Activated naive CD4-positive, alpha-beta T cell treated with anti-CD3 and anti-CD28 coated beads for 36 hours (primary cell): ENCODE measurements at regions not wholly inside any gene's neighbourhood (a gene's known extent, or its start where the extent isn't known, plus 50 kb on each side); places are given as distances from the start of the nearest gene placed in this dataset.

Source experiments
- CTCF ChIA-PET: fragments of 350-600 bp; sonication (Branson Sonifier 250); formaldehyde crosslinking; loops from one replicate; lab custom pipeline; 2021; ENCODE audit warnings: antibody characterized with exemption; lab: Charles Lee
- DNase-seq: peaks from one replicate; pipeline ENCODE4 v3.0.0-alpha.2; 2020
- H3K27ac Mint-ChIP-seq: one replicate; pipeline ENCODE4 v1.8.0; 2021; ENCODE audit warnings: mild to moderate bottlenecking, mixed read lengths
- H3K27me3 Mint-ChIP-seq: one replicate; pipeline ENCODE4 v1.8.0; 2021; ENCODE audit warnings: low read depth, mixed read lengths
- H3K36me3 Mint-ChIP-seq: one replicate; pipeline ENCODE4 v1.8.0; 2021; ENCODE audit warnings: low read depth, mixed read lengths
- H3K4me1 Mint-ChIP-seq: one replicate; pipeline ENCODE4 v1.8.0; 2021; ENCODE audit warnings: low read depth, mixed read lengths
- H3K4me3 Mint-ChIP-seq: one replicate; pipeline ENCODE4 v1.8.0; 2021; ENCODE audit warnings: mild to moderate bottlenecking, moderate library complexity, mixed read lengths
- H3K9me3 Mint-ChIP-seq: one replicate; pipeline ENCODE4 v1.8.0; 2021; ENCODE audit warnings: mixed read lengths
- intact Hi-C: fragments of 100-400 bp; cut with micrococcal nuclease; formaldehyde crosslinking; loops from one replicate; pipeline ENCODE4 v1.15.1; 2023

- DNase-seq: no peak
- no peaks in the 10 kb centered on the region for H3K4me1 Mint-ChIP-seq
- peaks cover 9% of the 10 kb centered on the region for H3K27me3 Mint-ChIP-seq
- CTCF ChIA-PET: interaction anchor here (1.3 kb wide), 1 partner anchor 9 kb away, joined by 3 read pairs; no protein-coding TSS in a partner anchor
- intact Hi-C loops: loop anchor here (10.0 kb wide), 1 partner anchor 310 kb away; no protein-coding TSS in a partner anchor
- no peaks in the 10 kb centered on the region for H3K36me3 Mint-ChIP-seq
- no peaks in the 10 kb centered on the region for H3K9me3 Mint-ChIP-seq
- no peak overlapping the region for H3K27ac Mint-ChIP-seq
- H3K4me3 Mint-ChIP-seq: no peak overlapping the region
Measured at GRCh38 chr12:43665091-43665490, 93.5 kb downstream of the PUS7L start.

GRCh38 chr12:43662736-43663135 is 95.9 kb downstream of the PUS7L start:
- Mint-ChIP-seq H3K9me3 (no peaks in the 10 kb centered on the region), H3K27me3 (peaks cover 3% of the 10 kb centered on the region), H3K4me1 (no peaks in the 10 kb centered on the region), H3K4me3 (no peak overlapping the region), H3K36me3 (no peaks in the 10 kb centered on the region), H3K27ac (no peak overlapping the region)
- CTCF ChIA-PET: no interaction called here
- no peak for DNase-seq
- intact Hi-C loops: loop anchor here (10.0 kb wide), 1 partner anchor 308 kb away; no protein-coding TSS in a partner anchor

DNA sequence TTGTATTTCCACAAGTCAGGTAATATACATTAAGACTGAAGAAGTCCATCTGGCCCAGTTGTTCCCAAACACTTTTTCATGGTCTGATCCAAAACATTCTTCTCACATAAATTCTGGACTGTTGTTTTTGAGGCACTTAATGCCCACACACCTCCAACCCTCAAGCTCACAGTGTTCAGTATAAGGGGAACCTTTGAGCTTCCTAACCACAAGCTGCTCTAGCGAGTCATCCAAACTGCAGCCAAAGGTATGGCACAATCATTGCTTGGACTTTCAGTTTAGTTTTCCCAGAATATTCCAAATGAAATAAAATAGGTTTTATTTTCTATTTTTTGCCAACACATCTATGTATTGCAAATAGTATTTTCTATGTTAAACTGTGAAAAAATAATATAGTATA is 103.0 kb downstream of the PUS7L start:
- Mint-ChIP-seq H3K27ac (no peak overlapping the region), H3K27me3 (no peaks in the 10 kb centered on the region), H3K9me3 (no peaks in the 10 kb centered on the region), H3K4me3 (no peak overlapping the region), H3K4me1 (no peaks in the 10 kb centered on the region), H3K36me3 (no peaks in the 10 kb centered on the region)
- no peak for DNase-seq
- intact Hi-C loops: no loop called here
- CTCF ChIA-PET: no interaction called here

DNA sequence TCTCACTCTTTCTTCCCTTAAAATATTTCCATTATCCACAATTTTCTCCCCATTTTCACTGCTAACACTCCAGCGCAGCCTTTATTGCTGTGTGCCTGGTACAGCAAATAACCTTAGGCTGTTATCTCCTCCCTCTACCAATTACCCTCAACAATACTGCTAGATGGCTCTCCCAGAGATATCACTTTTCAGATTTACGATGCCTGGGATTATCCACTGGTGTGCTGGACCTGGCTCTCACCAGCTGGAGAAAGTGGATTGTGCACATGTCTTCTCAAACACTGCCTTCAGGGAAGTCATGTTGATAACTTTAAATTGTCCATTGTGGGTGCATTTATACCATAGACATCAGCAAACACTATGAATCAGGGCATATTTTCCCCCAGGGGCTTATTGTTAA is 101.9 kb upstream of the ADAMTS20 start:
- H3K9me3 Mint-ChIP-seq: no peaks in the 10 kb centered on the region
- intact Hi-C loops: no loop called here
- H3K4me3 Mint-ChIP-seq: no peak overlapping the region
- no peak for DNase-seq
- no peak overlapping the region for H3K27ac Mint-ChIP-seq
- CTCF ChIA-PET: interaction anchor here (0.5 to 1.7 kb wide), 2 partner anchors 72 to 1535 kb away, joined by 3 read pairs; no protein-coding TSS in a partner anchor
- no peaks in the 10 kb centered on the region for H3K4me1 Mint-ChIP-seq
- no peaks in the 10 kb centered on the region for H3K27me3 Mint-ChIP-seq
- no peaks in the 10 kb centered on the region for H3K36me3 Mint-ChIP-seq

DNA sequence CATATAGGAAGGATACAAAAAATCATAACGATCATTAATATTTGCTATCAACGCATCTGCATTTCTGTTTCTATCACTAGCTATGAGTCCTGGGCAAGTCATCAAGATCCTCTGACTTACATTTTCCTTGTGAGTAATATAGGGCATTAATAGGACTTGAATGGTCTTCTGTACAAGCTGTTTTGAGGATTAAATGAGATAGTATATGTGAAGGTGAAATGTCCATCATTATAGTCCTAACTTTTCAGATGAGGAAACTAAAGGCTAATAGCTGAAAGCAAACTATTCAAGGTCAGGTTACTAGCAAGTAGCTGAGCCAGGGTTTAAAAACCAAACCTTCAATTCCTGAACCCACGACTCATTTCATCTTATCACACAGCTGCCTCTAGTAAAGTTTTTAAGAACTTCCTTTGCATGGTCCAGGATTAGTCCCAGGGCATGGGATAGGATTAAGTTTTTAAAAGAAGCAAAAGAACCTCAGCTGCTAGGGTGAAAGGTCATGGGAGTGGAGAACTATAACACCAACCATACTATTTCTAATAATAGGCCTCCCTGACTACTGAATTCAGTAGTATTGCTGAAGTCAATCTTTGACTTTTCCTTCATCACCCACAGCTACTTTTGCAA is 101.4 kb upstream of the ADAMTS20 start:
- H3K9me3 Mint-ChIP-seq: no peaks in the 10 kb centered on the region
- no peaks in the 10 kb centered on the region for H3K27me3 Mint-ChIP-seq
- no peak overlapping the region for H3K4me3 Mint-ChIP-seq
- no peaks in the 10 kb centered on the region for H3K36me3 Mint-ChIP-seq
- no peak overlapping the region for H3K27ac Mint-ChIP-seq
- no peaks in the 10 kb centered on the region for H3K4me1 Mint-ChIP-seq
- CTCF ChIA-PET: interaction anchor here (0.5 to 1.7 kb wide), 2 partner anchors 73 to 1535 kb away, joined by 3 read pairs; no protein-coding TSS in a partner anchor
- no peak for DNase-seq
- intact Hi-C loops: no loop called here

GRCh38 chr12:43648636-43649035 is 96.6 kb upstream of the ADAMTS20 start:
- Mint-ChIP-seq H3K9me3 (no peaks in the 10 kb centered on the region), H3K4me1 (no peaks in the 10 kb centered on the region), H3K27ac (no peak overlapping the region), H3K36me3 (no peaks in the 10 kb centered on the region), H3K27me3 (peaks cover 6% of the 10 kb centered on the region), H3K4me3 (no peak overlapping the region)
- intact Hi-C loops: no loop called here
- DNase-seq: no peak
- CTCF ChIA-PET: no interaction called here

DNA sequence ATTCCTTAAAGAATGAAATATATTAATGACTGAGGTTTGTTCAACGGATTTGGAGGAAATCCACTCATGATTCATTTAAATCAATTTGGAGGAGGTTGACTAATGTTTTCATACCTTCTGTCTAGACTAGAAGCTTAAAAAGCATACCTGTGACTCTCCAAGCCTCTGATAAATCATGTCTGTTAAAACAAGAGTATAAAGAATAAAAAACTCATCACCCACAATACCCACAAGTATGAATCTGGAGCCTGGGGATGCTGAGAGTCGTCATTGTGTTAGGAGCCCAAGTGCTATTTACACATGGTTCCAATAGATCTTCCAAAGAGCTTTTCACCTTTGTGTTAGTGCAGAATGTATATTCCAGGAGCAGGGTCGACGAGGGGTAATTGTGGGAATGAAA is 86.8 kb upstream of the ADAMTS20 start:
- no peak overlapping the region for H3K27ac Mint-ChIP-seq
- H3K4me1 Mint-ChIP-seq: no peaks in the 10 kb centered on the region
- no peak overlapping the region for H3K4me3 Mint-ChIP-seq
- H3K9me3 Mint-ChIP-seq: no peaks in the 10 kb centered on the region
- intact Hi-C loops: no loop called here
- H3K27me3 Mint-ChIP-seq: peaks cover 35% of the 10 kb centered on the region
- CTCF ChIA-PET: no interaction called here
- DNase-seq: no peak
- H3K36me3 Mint-ChIP-seq: no peaks in the 10 kb centered on the region

DNA sequence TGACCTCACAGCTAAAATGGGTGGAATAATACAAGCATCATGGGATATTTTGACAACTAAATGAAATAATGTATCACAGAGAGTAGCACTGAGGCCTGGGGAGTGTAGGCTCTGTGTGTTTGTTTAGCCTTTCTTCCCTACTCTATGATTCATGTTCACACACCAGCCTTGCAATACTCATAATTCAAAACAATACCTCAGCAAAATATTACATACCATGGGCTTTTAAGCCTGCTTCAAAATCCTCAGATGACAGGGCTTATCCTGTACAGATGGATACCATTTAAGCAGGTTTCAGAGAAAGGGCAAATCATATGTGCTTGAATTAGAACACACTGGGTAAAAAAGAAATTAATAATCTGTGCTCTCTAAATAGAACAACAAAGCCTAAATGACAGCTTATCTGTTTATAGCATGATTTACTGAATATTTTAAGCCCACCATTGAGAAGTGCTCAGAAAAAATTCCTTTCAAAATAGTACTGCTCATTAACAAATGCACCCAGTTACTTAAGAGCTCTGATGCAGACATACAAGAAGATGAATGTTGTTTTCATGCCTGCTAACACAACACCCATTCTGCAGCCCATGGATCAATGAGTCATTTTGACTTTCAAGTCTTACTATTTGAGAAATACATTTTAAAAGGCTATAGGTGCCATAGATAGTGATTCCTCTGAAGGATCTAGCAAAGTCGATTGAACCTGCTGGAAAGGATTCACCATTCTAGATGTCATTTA is 84.9 kb upstream of the ADAMTS20 start:
- Mint-ChIP-seq H3K27me3 (peaks cover 29% of the 10 kb centered on the region), H3K36me3 (no peaks in the 10 kb centered on the region), H3K4me1 (no peaks in the 10 kb centered on the region), H3K27ac (no peak overlapping the region), H3K4me3 (no peak overlapping the region), H3K9me3 (no peaks in the 10 kb centered on the region)
- DNase-seq: no peak
- CTCF ChIA-PET: no interaction called here
- intact Hi-C loops: no loop called here

- no peaks in the 10 kb centered on the region for H3K4me1 Mint-ChIP-seq
- peaks cover 3% of the 10 kb centered on the region for H3K9me3 Mint-ChIP-seq
- CTCF ChIA-PET: no interaction called here
- no peak for DNase-seq
- H3K36me3 Mint-ChIP-seq: no peaks in the 10 kb centered on the region
- peaks cover 3% of the 10 kb centered on the region for H3K27me3 Mint-ChIP-seq
- H3K27ac Mint-ChIP-seq: no peak overlapping the region
- intact Hi-C loops: no loop called here
- H3K4me3 Mint-ChIP-seq: no peak overlapping the region
Measured at GRCh38 chr12:43621262-43621661, 69.3 kb upstream of the ADAMTS20 start.

DNA sequence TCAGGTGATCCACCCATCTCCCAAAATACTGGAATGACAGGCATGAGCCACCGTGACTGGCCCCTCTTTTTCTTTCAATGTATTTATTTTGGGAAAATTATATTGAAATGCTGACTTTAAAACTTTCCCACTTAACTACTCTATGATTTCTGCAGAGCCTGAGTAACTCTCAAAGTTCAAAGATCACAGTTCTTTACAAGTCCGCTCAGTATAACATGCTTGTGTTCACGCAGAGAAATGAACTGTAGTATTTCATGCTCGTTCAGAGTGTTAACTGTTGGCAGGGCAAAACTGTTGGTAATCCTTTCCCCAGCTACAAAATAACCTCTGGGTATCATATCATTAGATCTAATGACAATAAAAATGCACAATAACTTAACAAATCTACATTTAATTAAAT is 50.7 kb upstream of the ADAMTS20 start:
- intact Hi-C loops: no loop called here
- DNase-seq: no peak
- Mint-ChIP-seq H3K27ac (no peak overlapping the region), H3K4me3 (no peak overlapping the region), H3K9me3 (no peaks in the 10 kb centered on the region), H3K4me1 (no peaks in the 10 kb centered on the region), H3K27me3 (no peaks in the 10 kb centered on the region), H3K36me3 (no peaks in the 10 kb centered on the region)
- CTCF ChIA-PET: no interaction called here
